Activated CD8-positive, alpha-beta T cell treated with anti-CD3 and anti-CD28 coated beads, Interleukin-2, amount 10 ng/mL, durations not matched to agents 7 days and 5 days (primary cell): ENCODE measurements at regions not wholly inside any gene's neighbourhood (a gene's known extent, or its start where the extent isn't known, plus 50 kb on each side); places are given as distances from the start of the nearest gene placed in this dataset.

ENCODE experiments used
- ATAC-seq: fragments of 150-1000 bp; cut with Tn5 transposase; one replicate; pipeline ENCODE4 v1.10.0; 2021; ENCODE audit warnings: moderate library complexity
- CTCF ChIA-PET: fragments of 350-600 bp; sonication (Branson Sonifier 250); formaldehyde crosslinking; loops from one replicate; lab custom pipeline; 2021; ENCODE audit warnings: antibody characterized with exemption; lab: Charles Lee
- POLR2A ChIA-PET: fragments of 350-600 bp; sonication (Branson Sonifier 250); formaldehyde crosslinking; loops from one replicate; lab custom pipeline; 2021; ENCODE audit warnings: antibody characterized with exemption; lab: Charles Lee
- DNase-seq: peaks from one replicate; pipeline ENCODE4 v3.0.0-alpha.2; 2020
- H3K27ac Mint-ChIP-seq: one replicate; pipeline ENCODE4 v1.8.0; 2021; ENCODE audit warnings: mild to moderate bottlenecking, mixed read lengths
- H3K27me3 Mint-ChIP-seq: one replicate; pipeline ENCODE4 v1.8.0; 2021; ENCODE audit warnings: low read depth, mixed read lengths
- H3K36me3 Mint-ChIP-seq: one replicate; pipeline ENCODE4 v1.8.0; 2021; ENCODE audit warnings: low read depth, mixed read lengths
- H3K4me1 Mint-ChIP-seq: one replicate; pipeline ENCODE4 v1.8.0; 2021; ENCODE audit warnings: low read depth, mixed read lengths
- H3K4me3 Mint-ChIP-seq: one replicate; pipeline ENCODE4 v1.8.0; 2021; ENCODE audit warnings: mild to moderate bottlenecking, mixed read lengths
- H3K9me3 Mint-ChIP-seq: one replicate; pipeline ENCODE4 v1.8.0; 2022; ENCODE audit warnings: mixed read lengths; ENCODE audit not compliant: insufficient read depth

GRCh38 chr6:99833034-99833433 lies 161.0 kb downstream of the MCHR2 start:
- no peaks in the 10 kb centered on the region for H3K27me3 Mint-ChIP-seq
- H3K36me3 Mint-ChIP-seq, result no peaks in the 10 kb centered on the region
- ChIA-PET POLR2A (no interaction called here), CTCF (no interaction called here)
- H3K4me3 Mint-ChIP-seq, result no peak overlapping the region
- ATAC-seq (no peak), DNase-seq (no peak)
- no peaks in the 10 kb centered on the region for H3K4me1 Mint-ChIP-seq
- no peak overlapping the region for H3K27ac Mint-ChIP-seq
- no peaks in the 10 kb centered on the region for H3K9me3 Mint-ChIP-seq

- ATAC-seq (no peak), DNase-seq (no peak)
- H3K27ac Mint-ChIP-seq, result no peak overlapping the region
- no peaks in the 10 kb centered on the region for H3K4me1 Mint-ChIP-seq
- H3K4me3 Mint-ChIP-seq, result no peak overlapping the region
- H3K36me3 Mint-ChIP-seq, result no peaks in the 10 kb centered on the region
- ChIA-PET CTCF (no interaction called here), POLR2A (no interaction called here)
- H3K27me3 Mint-ChIP-seq, result peaks cover 3% of the 10 kb centered on the region
- no peaks in the 10 kb centered on the region for H3K9me3 Mint-ChIP-seq
Observed at GRCh38 chr6:99836471-99836870, 157.6 kb downstream of the MCHR2 start.

GRCh38 chr6:99838607-99839006 lies 155.4 kb downstream of the MCHR2 start:
- H3K4me3 Mint-ChIP-seq, result no peak overlapping the region

GRCh38 chr6:99841297-99841696 lies 152.7 kb downstream of the MCHR2 start:
- Mint-ChIP-seq H3K27ac (no peak overlapping the region), H3K9me3 (no peaks in the 10 kb centered on the region), H3K27me3 (peaks cover 9% of the 10 kb centered on the region), H3K4me3 (no peak overlapping the region), H3K4me1 (no peaks in the 10 kb centered on the region), H3K36me3 (no peaks in the 10 kb centered on the region)
- no peak for ATAC-seq
- POLR2A ChIA-PET, result no interaction called here
- no peak for DNase-seq
- CTCF ChIA-PET, result interaction anchor here (2.9 kb wide), 1 partner anchor 27 kb away, joined by 8 read pairs; no protein-coding TSS in a partner anchor

More at GRCh38 chr6:99838607-99839006, 155.4 kb downstream of the MCHR2 start:
- Mint-ChIP-seq H3K36me3 (no peaks in the 10 kb centered on the region), H3K27me3 (peaks cover 9% of the 10 kb centered on the region), H3K9me3 (no peaks in the 10 kb centered on the region), H3K4me1 (no peaks in the 10 kb centered on the region), H3K27ac (no peak overlapping the region)
- DNase-seq (no peak), ATAC-seq (no peak)
- ChIA-PET CTCF (no interaction called here), POLR2A (no interaction called here)

GRCh38 chr6:99846006-99846405 lies 148.0 kb downstream of the MCHR2 start:
- Mint-ChIP-seq H3K36me3 (no peaks in the 10 kb centered on the region), H3K27me3 (peaks cover 12% of the 10 kb centered on the region), H3K4me1 (no peaks in the 10 kb centered on the region), H3K4me3 (no peak overlapping the region), H3K27ac (no peak overlapping the region), H3K9me3 (no peaks in the 10 kb centered on the region)
- ChIA-PET POLR2A (no interaction called here), CTCF (interaction anchor here (0.8 to 1.0 kb wide), 2 partner anchors 16 to 22 kb away, joined by 3 read pairs; no protein-coding TSS in a partner anchor)
- no peak for ATAC-seq
- DNase-seq, result no peak

- ChIA-PET CTCF (no interaction called here), POLR2A (no interaction called here)
- DNase-seq (no peak), ATAC-seq (no peak)
- H3K9me3 Mint-ChIP-seq, result no peaks in the 10 kb centered on the region
- H3K27me3 Mint-ChIP-seq, result peaks cover 6% of the 10 kb centered on the region
- no peaks in the 10 kb centered on the region for H3K36me3 Mint-ChIP-seq
- no peak overlapping the region for H3K4me3 Mint-ChIP-seq
- H3K27ac Mint-ChIP-seq, result no peak overlapping the region
- H3K4me1 Mint-ChIP-seq, result no peaks in the 10 kb centered on the region
Observed at GRCh38 chr6:99850841-99851240, 143.2 kb downstream of the MCHR2 start.

- Mint-ChIP-seq H3K27me3 (peaks cover 11% of the 10 kb centered on the region), H3K36me3 (no peaks in the 10 kb centered on the region), H3K4me1 (no peaks in the 10 kb centered on the region), H3K27ac (no peak overlapping the region), H3K9me3 (no peaks in the 10 kb centered on the region), H3K4me3 (no peak overlapping the region)
- no peak for DNase-seq
- ChIA-PET CTCF (no interaction called here), POLR2A (no interaction called here)
- no peak for ATAC-seq
Observed at GRCh38 chr6:99852031-99852430, 142.0 kb downstream of the MCHR2 start.

- Mint-ChIP-seq H3K4me1 (no peaks in the 10 kb centered on the region), H3K9me3 (no peaks in the 10 kb centered on the region), H3K4me3 (no peak overlapping the region), H3K27me3 (peaks cover 19% of the 10 kb centered on the region), H3K36me3 (no peaks in the 10 kb centered on the region), H3K27ac (no peak overlapping the region)
- DNase-seq (no peak), ATAC-seq (no peak)
- CTCF ChIA-PET, result interaction anchor here (0.8 to 2.8 kb wide), 11 partner anchors 12 to 797 kb away, joined by 3 to 22 read pairs (median 5); partner anchors contain the start of gene MCHR2
- POLR2A ChIA-PET, result no interaction called here
Observed at GRCh38 chr6:99867026-99867425, 127.0 kb downstream of the MCHR2 start.

- DNase-seq, result peak; percentile 80
- CTCF ChIA-PET, result interaction anchor here (0.6 to 2.8 kb wide), 42 partner anchors 9 to 1034 kb away, joined by 3 to 22 read pairs (median 4); partner anchors contain the start of gene MCHR2
Observed at GRCh38 chr6:99868074-99868702, 125.8 kb downstream of the MCHR2 start.

More at GRCh38 chr6:99868074-99868702, 125.8 kb downstream of the MCHR2 start:
- Mint-ChIP-seq H3K9me3 (no peaks in the 10 kb centered on the region), H3K4me3 (no peak overlapping the region), H3K4me1 (no peaks in the 10 kb centered on the region), H3K36me3 (no peaks in the 10 kb centered on the region), H3K27me3 (peaks cover 19% of the 10 kb centered on the region), H3K27ac (no peak overlapping the region)
- POLR2A ChIA-PET, result interaction anchor here (0.6 kb wide), 1 partner anchor 46 kb away, joined by 3 read pairs; no protein-coding TSS in a partner anchor
- peak; percentile 60 for ATAC-seq
